GM18505 (cell line): ENCODE measurements at regions not wholly inside any gene's neighbourhood (a gene's known extent, or its start where the extent isn't known, plus 50 kb on each side); places are given as distances from the start of the nearest gene placed in this dataset.

Source experiments
- ATAC-seq: cut with Tn5 transposase; IDR thresholded peaks from one replicate; pipeline ENCODE4 v1.9.1; 2021; ENCODE audit not compliant: unreplicated experiment
- POLR2A ChIP-seq: IDR thresholded peaks from 4 replicates; pipeline ENCODE4 v1.6.1; 2011; ENCODE audit warnings: borderline replicate concordance; ENCODE audit not compliant: insufficient read depth, insufficient read length; ENCODE audit errors: extremely low read depth

- TF ChIP-seq POLR2A, result no peak
- no peak for ATAC-seq
Measured at GRCh38 chr15:93474728-93475127, 385.7 kb upstream of the RGMA start.

- ATAC-seq, result no peak
Measured at GRCh38 chr15:93469994-93470393, 381.0 kb upstream of the RGMA start.

GRCh38 chr15:93467337-93467736, 378.3 kb upstream of the RGMA start:
- no peak for TF ChIP-seq POLR2A
- ATAC-seq, result no peak

More at GRCh38 chr15:93469994-93470393, 381.0 kb upstream of the RGMA start:
- no peak for TF ChIP-seq POLR2A

- no peak for ATAC-seq
- no peak for TF ChIP-seq POLR2A
Measured at GRCh38 chr15:93466380-93466779, 377.4 kb upstream of the RGMA start.

- TF ChIP-seq POLR2A, result no peak
- no peak for ATAC-seq
Measured at GRCh38 chr15:93462690-93463089, 373.7 kb upstream of the RGMA start.

- no peak for ATAC-seq
- no peak for TF ChIP-seq POLR2A
Measured at GRCh38 chr15:93460717-93461116, 371.7 kb upstream of the RGMA start.

GRCh38 chr15:93459396-93459795, 370.4 kb upstream of the RGMA start:
- no peak for ATAC-seq
- TF ChIP-seq POLR2A, result no peak

GRCh38 chr15:93458597-93458996, 369.6 kb upstream of the RGMA start:
- ATAC-seq, result no peak
- no peak for TF ChIP-seq POLR2A

- TF ChIP-seq POLR2A, result no peak
- no peak for ATAC-seq
Measured at GRCh38 chr15:93454788-93455187, 365.8 kb upstream of the RGMA start.

GRCh38 chr15:93452537-93453211, 363.7 kb upstream of the RGMA start:
- no peak for TF ChIP-seq POLR2A
- no peak for ATAC-seq

GRCh38 chr15:93451822-93452221, 362.8 kb upstream of the RGMA start:
- ATAC-seq, result no peak
- no peak for TF ChIP-seq POLR2A

GRCh38 chr15:93451265-93451664, 362.3 kb upstream of the RGMA start:
- TF ChIP-seq POLR2A, result no peak
- no peak for ATAC-seq

GRCh38 chr15:93449798-93450197, 360.8 kb upstream of the RGMA start:
- ATAC-seq, result no peak
- TF ChIP-seq POLR2A, result no peak

GRCh38 chr15:93438310-93438709, 349.3 kb upstream of the RGMA start:
- ATAC-seq, result no peak
- no peak for TF ChIP-seq POLR2A

- TF ChIP-seq POLR2A, result no peak
- no peak for ATAC-seq
Measured at GRCh38 chr15:93432474-93432873, 343.5 kb upstream of the RGMA start.
